ENCODE measurements at regions not wholly inside any gene's neighbourhood (a gene's known extent, or its start where the extent isn't known, plus 50 kb on each side); places are given as distances from the start of the nearest gene placed in this dataset.
"Not testable (repeated sequence)": the region's sequence is repeated elsewhere in the genome, so short reads cannot be mapped to it uniquely, and the experiment has no call there.

GRCh38 chr5:92836855-92837755 lies 743.9 kb downstream of the NR2F1-AS1 start:
- Histone ChIP-seq H3K9me3 (ENCODE audit: insufficient read depth, low read length) (no peaks in the 10 kb centered on the region), H3K4me3 (ENCODE audit: low read length) (no peak overlapping the region), H3K4me1 (ENCODE audit: low read length) (no peaks in the 10 kb centered on the region), H4K20me1 (ENCODE audit: insufficient read depth, low read length) (no peaks in the 10 kb centered on the region), H3K9ac (ENCODE audit: low read length) (no peak overlapping the region), H2AFZ (ENCODE audit: low read depth, low read length) (no peak overlapping the region), H3K27ac (ENCODE audit: low read length) (no peak overlapping the region), H3K36me3 (replicated peaks; ENCODE audit: low read depth, low read length) (no peaks in the 10 kb centered on the region), H3K79me2 (ENCODE audit: low read length) (no peaks in the 10 kb centered on the region), H3K4me2 (ENCODE audit: low read length) (no peak overlapping the region), H3K27me3 (ENCODE audit: low read depth, low read length) (no peaks in the 10 kb centered on the region)
- TF ChIP-seq EZH2phosphoT487 (IDR thresholded peaks at IDR 0.05; ENCODE audit: low read depth) (no peak), CTCF (IDR thresholded peaks at IDR 0.05; ENCODE audit: low read depth, low read length) (no peak)

- no peak for TF ChIP-seq CTCF (IDR thresholded peaks at IDR 0.05; ENCODE audit: low read depth, low read length)
- no peak for TF ChIP-seq EZH2phosphoT487 (IDR thresholded peaks at IDR 0.05; ENCODE audit: low read depth)
- H3K9me3 ChIP-seq (ENCODE audit: insufficient read depth, low read length), result no peaks in the 10 kb centered on the region
- H3K9ac ChIP-seq (ENCODE audit: low read length), result no peak overlapping the region
- H3K27ac ChIP-seq (ENCODE audit: low read length), result no peak overlapping the region
- no peaks in the 10 kb centered on the region for H3K27me3 ChIP-seq (ENCODE audit: low read depth, low read length)
- H3K79me2 ChIP-seq (ENCODE audit: low read length), result no peaks in the 10 kb centered on the region
- H2AFZ ChIP-seq (ENCODE audit: low read depth, low read length), result no peak overlapping the region
- H3K4me1 ChIP-seq (ENCODE audit: low read length), result no peaks in the 10 kb centered on the region
- no peaks in the 10 kb centered on the region for H4K20me1 ChIP-seq (ENCODE audit: insufficient read depth, low read length)
- no peak overlapping the region for H3K4me2 ChIP-seq (ENCODE audit: low read length)
- H3K4me3 ChIP-seq (ENCODE audit: low read length), result no peak overlapping the region
- no peaks in the 10 kb centered on the region for H3K36me3 ChIP-seq (replicated peaks; ENCODE audit: low read depth, low read length)
These were observed 745.3 kb downstream of the NR2F1-AS1 start for GRCh38 chr5:92835712-92836111.

- not testable (repeated sequence) for H4K20me1 ChIP-seq (ENCODE audit: insufficient read depth, low read length); H3K36me3 ChIP-seq (replicated peaks; ENCODE audit: low read depth, low read length); H3K27ac ChIP-seq (ENCODE audit: low read length); H3K4me1 ChIP-seq (ENCODE audit: low read length); H3K4me2 ChIP-seq (ENCODE audit: low read length); H3K4me3 ChIP-seq (ENCODE audit: low read length); H3K9me3 ChIP-seq (ENCODE audit: insufficient read depth, low read length); H2AFZ ChIP-seq (ENCODE audit: low read depth, low read length); H3K9ac ChIP-seq (ENCODE audit: low read length); H3K27me3 ChIP-seq (ENCODE audit: low read depth, low read length); H3K79me2 ChIP-seq (ENCODE audit: low read length)
These were observed 757.5 kb downstream of the NR2F1-AS1 start for GRCh38 chr5:92823551-92823950.

GRCh38 chr5:92822183-92822582 lies 758.8 kb downstream of the NR2F1-AS1 start:
- H3K27ac ChIP-seq (ENCODE audit: low read length), result no peak overlapping the region
- H3K4me3 ChIP-seq (ENCODE audit: low read length), result no peak overlapping the region
- H4K20me1 ChIP-seq (ENCODE audit: insufficient read depth, low read length), result no peaks in the 10 kb centered on the region
- no peaks in the 10 kb centered on the region for H3K9me3 ChIP-seq (ENCODE audit: insufficient read depth, low read length)
- H3K9ac ChIP-seq (ENCODE audit: low read length), result no peak overlapping the region
- no peak for TF ChIP-seq EZH2phosphoT487 (IDR thresholded peaks at IDR 0.05; ENCODE audit: low read depth)
- TF ChIP-seq CTCF (IDR thresholded peaks at IDR 0.05; ENCODE audit: low read depth, low read length), result no peak
- H3K4me2 ChIP-seq (ENCODE audit: low read length), result no peak overlapping the region
- H3K79me2 ChIP-seq (ENCODE audit: low read length), result no peaks in the 10 kb centered on the region
- H3K36me3 ChIP-seq (replicated peaks; ENCODE audit: low read depth, low read length), result no peaks in the 10 kb centered on the region
- H3K27me3 ChIP-seq (ENCODE audit: low read depth, low read length), result no peaks in the 10 kb centered on the region
- no peaks in the 10 kb centered on the region for H3K4me1 ChIP-seq (ENCODE audit: low read length)
- no peak overlapping the region for H2AFZ ChIP-seq (ENCODE audit: low read depth, low read length)

All from OCI-LY3 (cell line).